Gastrocnemius medialis (tissue), 4 donors: ENCODE measurements at regions not wholly inside any gene's neighbourhood (a gene's known extent, or its start where the extent isn't known, plus 50 kb on each side); places are given as distances from the start of the nearest gene placed in this dataset.

Source experiments
- POLR2A ChIP-seq, 2 donors: fragments of 450-650 bp; IDR thresholded peaks; one replicate each; pipeline ENCODE4 v1.6.1; 2017; ENCODE audit warnings: antibody characterized with exemption in 2 of 2, mild to moderate bottlenecking in 2 of 2, moderate library complexity in 2 of 2
- TF ChIP-seq, protein P1 (sequence below), 5 experiments: fragments of 450-650 bp in 3 of 5; fragments of 200-600 bp in 2 of 5; sonication (generic) in 2 of 5; IDR thresholded peaks in 4 of 5; conservative IDR thresholded peaks in 1 of 5; 1 replicate in 4 of 5; 2 replicates in 1 of 5; pipeline ENCODE4 v1.5.1; 2016 to 2019; ENCODE audit warnings: antibody characterized with exemption in 5 of 5, mild to moderate bottlenecking in 3 of 5, moderate library complexity in 3 of 5

DNA sequence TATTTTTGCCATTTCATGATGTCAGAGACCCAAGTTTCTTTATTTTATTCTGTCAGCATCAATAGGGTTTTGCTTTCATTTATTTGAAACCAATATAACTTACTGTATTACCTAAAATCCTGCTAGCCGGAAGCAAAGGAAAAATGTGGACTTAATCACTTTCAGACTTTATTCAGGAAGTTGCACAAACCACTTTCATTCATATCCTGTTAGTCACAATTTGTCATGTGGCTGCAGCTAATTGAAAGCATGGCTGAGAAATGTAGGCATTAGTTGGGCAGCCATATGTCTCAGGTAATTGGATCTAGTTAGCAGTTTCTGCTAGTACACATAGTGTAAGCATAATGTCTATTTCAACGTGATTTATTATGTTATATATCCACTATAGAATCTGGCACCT lies 462.3 kb upstream of the SGO1 start:
- TF ChIP-seq, protein P1, sequence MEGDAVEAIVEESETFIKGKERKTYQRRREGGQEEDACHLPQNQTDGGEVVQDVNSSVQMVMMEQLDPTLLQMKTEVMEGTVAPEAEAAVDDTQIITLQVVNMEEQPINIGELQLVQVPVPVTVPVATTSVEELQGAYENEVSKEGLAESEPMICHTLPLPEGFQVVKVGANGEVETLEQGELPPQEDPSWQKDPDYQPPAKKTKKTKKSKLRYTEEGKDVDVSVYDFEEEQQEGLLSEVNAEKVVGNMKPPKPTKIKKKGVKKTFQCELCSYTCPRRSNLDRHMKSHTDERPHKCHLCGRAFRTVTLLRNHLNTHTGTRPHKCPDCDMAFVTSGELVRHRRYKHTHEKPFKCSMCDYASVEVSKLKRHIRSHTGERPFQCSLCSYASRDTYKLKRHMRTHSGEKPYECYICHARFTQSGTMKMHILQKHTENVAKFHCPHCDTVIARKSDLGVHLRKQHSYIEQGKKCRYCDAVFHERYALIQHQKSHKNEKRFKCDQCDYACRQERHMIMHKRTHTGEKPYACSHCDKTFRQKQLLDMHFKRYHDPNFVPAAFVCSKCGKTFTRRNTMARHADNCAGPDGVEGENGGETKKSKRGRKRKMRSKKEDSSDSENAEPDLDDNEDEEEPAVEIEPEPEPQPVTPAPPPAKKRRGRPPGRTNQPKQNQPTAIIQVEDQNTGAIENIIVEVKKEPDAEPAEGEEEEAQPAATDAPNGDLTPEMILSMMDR (IDR thresholded peaks at IDR 0.05 in 4 of 5, conservative IDR thresholded peaks at IDR 0.05 in 1 of 5): no peak
- no peak for TF ChIP-seq POLR2A (IDR thresholded peaks at IDR 0.05)
